GM21423 (cell line): ENCODE measurements at regions not wholly inside any gene's neighbourhood (a gene's known extent, or its start where the extent isn't known, plus 50 kb on each side); places are given as distances from the start of the nearest gene placed in this dataset.
"Not testable (repeated sequence)": the region's sequence is repeated elsewhere in the genome, so short reads cannot be mapped to it uniquely, and the experiment has no call there.

Experiments used
- ATAC-seq: cut with Tn5 transposase; IDR thresholded peaks from one replicate; pipeline ENCODE4 v1.9.1; 2021; ENCODE audit warnings: mild to moderate bottlenecking, moderate library complexity; ENCODE audit not compliant: unreplicated experiment

- ATAC-seq: no peak
These were observed 965.1 kb downstream of the CCSER2 start for GRCh38 chr10:85293483-85293882.

- no peak for ATAC-seq
These were observed 983.4 kb downstream of the CCSER2 start for GRCh38 chr10:85311613-85312337.

GRCh38 chr10:85315657-85316056 is 987.3 kb downstream of the CCSER2 start:
- no peak for ATAC-seq

GRCh38 chr10:85316276-85316675 is 987.9 kb downstream of the CCSER2 start:
- no peak for ATAC-seq

- ATAC-seq: no peak
These were observed 989.4 kb downstream of the CCSER2 start for GRCh38 chr10:85317827-85318226.

- ATAC-seq: no peak
These were observed 990.7 kb downstream of the CCSER2 start for GRCh38 chr10:85318809-85319807.

- no peak for ATAC-seq
These were observed 991.4 kb downstream of the CCSER2 start for GRCh38 chr10:85319826-85320225.

GRCh38 chr10:85333594-85333993 is 1005.2 kb downstream of the CCSER2 start:
- ATAC-seq: no peak

- ATAC-seq: no peak
These were observed 1004.2 kb downstream of the GRID1 start for GRCh38 chr10:85362401-85362800.

- ATAC-seq: no peak
These were observed 989.4 kb downstream of the GRID1 start for GRCh38 chr10:85377029-85377806.

- no peak for ATAC-seq
These were observed 987.3 kb downstream of the GRID1 start for GRCh38 chr10:85379338-85379737.

GRCh38 chr10:85400981-85401695 is 965.5 kb downstream of the GRID1 start:
- ATAC-seq: no peak

GRCh38 chr10:85402541-85402940 is 964.1 kb downstream of the GRID1 start:
- no peak for ATAC-seq

GRCh38 chr10:85407088-85407487 is 959.5 kb downstream of the GRID1 start:
- ATAC-seq: no peak

GRCh38 chr10:85408388-85408787 is 958.2 kb downstream of the GRID1 start:
- ATAC-seq: no peak

GRCh38 chr10:85410586-85410985 is 956.0 kb downstream of the GRID1 start:
- not testable (repeated sequence) for ATAC-seq

GRCh38 chr10:85413570-85413969 is 953.0 kb downstream of the GRID1 start:
- no peak for ATAC-seq

GRCh38 chr10:85420501-85421191 is 945.9 kb downstream of the GRID1 start:
- ATAC-seq: no peak

- no peak for ATAC-seq
These were observed 945.2 kb downstream of the GRID1 start for GRCh38 chr10:85421421-85421820.

- ATAC-seq: no peak
These were observed 937.5 kb downstream of the GRID1 start for GRCh38 chr10:85429126-85429525.
